Spleen (tissue), 11 donors: ENCODE measurements at regions not wholly inside any gene's neighbourhood (a gene's known extent, or its start where the extent isn't known, plus 50 kb on each side); places are given as distances from the start of the nearest gene placed in this dataset.

ENCODE experiments used
- DNase-seq: peaks from one replicate; pipeline ENCODE4 v3.0.0-alpha.2; 2020
- H3K27ac ChIP-seq, 8 donors: fragments of 200-600 bp; sonication (generic) in 7 of 8; 1 replicate in 4 of 8; 2 replicates in 4 of 8; pipeline versions ENCODE4 v1.5.0 to v1.8.0; 2016 to 2021; ENCODE audit warnings: inconsistent platforms in 4 of 8, mild to moderate bottlenecking in 4 of 8, moderate library complexity in 1 of 8
- H3K27me3 ChIP-seq, 7 donors: fragments of 200-600 bp; sonication (generic) in 6 of 7; replicated peaks in 1 of 7; 1 replicate in 4 of 7; 2 replicates in 3 of 7; pipeline versions ENCODE4 v1.5.0 to v1.8.0; 2016 to 2021; ENCODE audit warnings: inconsistent platforms in 3 of 7, mild to moderate bottlenecking in 1 of 7
- H3K36me3 ChIP-seq, 6 donors: fragments of 200-600 bp; sonication (generic) in 5 of 6; 1 replicate in 4 of 6; 2 replicates in 2 of 6; pipeline versions ENCODE4 v1.5.0 to v1.8.0; 2016 to 2021; ENCODE audit warnings: inconsistent platforms in 2 of 6
- H3K4me1 ChIP-seq, 6 donors: fragments of 200-600 bp; sonication (generic) in 5 of 6; 1 replicate in 3 of 6; 2 replicates in 3 of 6; pipeline versions ENCODE4 v1.5.0 to v1.8.0; 2016 to 2021; ENCODE audit warnings: inconsistent platforms in 3 of 6
- H3K4me3 ChIP-seq, 8 donors: fragments of 200-600 bp; sonication (generic) in 7 of 8; 1 replicate in 4 of 8; 2 replicates in 4 of 8; pipeline versions ENCODE4 v1.5.0 to v1.8.0; 2016 to 2021; ENCODE audit warnings: inconsistent platforms in 4 of 8, mild to moderate bottlenecking in 4 of 8, moderate library complexity in 2 of 8
- H3K9me3 ChIP-seq, 8 donors: fragments of 200-600 bp; sonication (generic) in 7 of 8; 1 replicate in 4 of 8; 2 replicates in 4 of 8; pipeline versions ENCODE4 v1.5.0 to v1.8.0; 2016 to 2021; ENCODE audit warnings: inconsistent platforms in 4 of 8
- POLR2A ChIP-seq, 3 donors: fragments of 450-650 bp; IDR thresholded peaks; one replicate each; pipeline ENCODE4 v1.5.1; 2017; ENCODE audit warnings: antibody characterized with exemption in 3 of 3, mild to moderate bottlenecking in 1 of 3
- POLR2AphosphoS5 ChIP-seq, 3 donors: sonication (generic); formaldehyde crosslinking; IDR thresholded peaks; one replicate each; pipeline ENCODE4 v1.5.1; 2017; ENCODE audit warnings: antibody characterized with exemption in 3 of 3
- WGBS, 5 donors: extraction: QIAGEN DNeasy Blood & Tissue Kit in 3 of 5; methylation state at CpG; one replicate each; pipeline versions ENCODE4 v1.1.5 to v1.1.7; 2013 to 2018; 5-methylcytosine and 5-hydroxymethylcytosine counted together
- intact Hi-C: fragments of 100-400 bp; cut with DNase I; formaldehyde crosslinking; loops from one replicate; pipeline ENCODE4 v1.15.0; 2023; ENCODE audit warnings: low total_unique reads
- TF ChIP-seq, protein P1 (sequence below), 11 experiments: fragments of 200-600 bp in 7 of 11; fragments of 450-650 bp in 4 of 11; sonication (generic) in 4 of 11; IDR thresholded peaks in 8 of 11; conservative IDR thresholded peaks in 3 of 11; 1 replicate in 7 of 11; 2 replicates in 4 of 11; pipeline versions ENCODE4 v1.4.0 to v1.8.0; 2016 to 2021; ENCODE audit warnings: antibody characterized with exemption in 11 of 11, inconsistent platforms in 4 of 11, mild to moderate bottlenecking in 1 of 11
- donor health status: healthy with polysubstance abuse.
- donor health status: DM: no; HTN: no; CAD: no; lungs with moderate emphysema.
- donor health status: DM: no; HTN: no; CAD: no.
- donor health status: Bipolar disorder and iron deficiency.
- donor health status: healthy.
- donor health status: DM: no; HTN: no; CAD: no.
- donor health status: DM: yes; HTN: yes; CAD: no.

DNA sequence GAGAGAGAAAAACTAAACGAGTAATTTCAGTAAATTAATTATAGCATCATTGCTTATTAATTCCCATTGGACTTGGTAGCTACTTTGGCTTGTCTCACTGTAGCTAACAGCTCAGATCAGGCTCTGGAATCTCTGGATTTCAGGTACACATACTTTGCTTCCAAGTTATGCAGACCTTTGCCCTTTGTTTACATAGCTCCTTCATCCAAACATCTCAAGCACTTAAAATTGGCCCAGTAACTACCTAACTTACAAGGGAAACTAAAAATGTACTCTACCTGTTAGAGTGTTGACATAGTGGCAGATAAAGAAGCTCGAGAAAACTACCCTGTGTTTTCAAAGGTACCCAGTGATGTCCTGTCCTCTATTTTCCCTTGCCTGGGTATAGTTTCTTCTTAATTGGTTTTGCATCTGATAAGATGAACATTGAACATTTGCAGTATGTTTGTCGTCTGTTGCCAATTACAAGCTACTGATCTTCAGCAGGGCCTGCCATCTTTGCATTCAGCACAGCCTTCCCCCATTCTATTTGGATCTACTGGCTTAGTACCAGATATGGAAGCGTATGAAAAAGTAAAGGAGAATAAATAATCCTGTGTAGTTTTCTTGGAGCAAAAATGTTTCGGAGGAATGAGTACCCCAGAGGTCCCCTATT is 601.5 kb upstream of the FANCL start:
- Histone ChIP-seq H3K9me3 (no peaks in the 10 kb centered on the region), H3K4me1 (no peaks in the 10 kb centered on the region), H3K27me3 (no peaks in the 10 kb centered on the region), H3K4me3 (no peak overlapping the region), H3K36me3 (no peaks in the 10 kb centered on the region), H3K27ac (no peak overlapping the region)
- intact Hi-C loops = no loop called here
- no peak for TF ChIP-seq POLR2A (IDR thresholded peaks at IDR 0.05)
- TF ChIP-seq, protein P1, sequence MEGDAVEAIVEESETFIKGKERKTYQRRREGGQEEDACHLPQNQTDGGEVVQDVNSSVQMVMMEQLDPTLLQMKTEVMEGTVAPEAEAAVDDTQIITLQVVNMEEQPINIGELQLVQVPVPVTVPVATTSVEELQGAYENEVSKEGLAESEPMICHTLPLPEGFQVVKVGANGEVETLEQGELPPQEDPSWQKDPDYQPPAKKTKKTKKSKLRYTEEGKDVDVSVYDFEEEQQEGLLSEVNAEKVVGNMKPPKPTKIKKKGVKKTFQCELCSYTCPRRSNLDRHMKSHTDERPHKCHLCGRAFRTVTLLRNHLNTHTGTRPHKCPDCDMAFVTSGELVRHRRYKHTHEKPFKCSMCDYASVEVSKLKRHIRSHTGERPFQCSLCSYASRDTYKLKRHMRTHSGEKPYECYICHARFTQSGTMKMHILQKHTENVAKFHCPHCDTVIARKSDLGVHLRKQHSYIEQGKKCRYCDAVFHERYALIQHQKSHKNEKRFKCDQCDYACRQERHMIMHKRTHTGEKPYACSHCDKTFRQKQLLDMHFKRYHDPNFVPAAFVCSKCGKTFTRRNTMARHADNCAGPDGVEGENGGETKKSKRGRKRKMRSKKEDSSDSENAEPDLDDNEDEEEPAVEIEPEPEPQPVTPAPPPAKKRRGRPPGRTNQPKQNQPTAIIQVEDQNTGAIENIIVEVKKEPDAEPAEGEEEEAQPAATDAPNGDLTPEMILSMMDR (IDR thresholded peaks at IDR 0.05 in 8 of 11, conservative IDR thresholded peaks at IDR 0.05 in 3 of 11) = no peak
- TF ChIP-seq POLR2AphosphoS5 (IDR thresholded peaks at IDR 0.05) = no peak
- DNase-seq = no peak
- WGBS, 5 donors = 73 to 89% (median 81%) methylated on average over 5 of the region's 5 CpGs

- TF ChIP-seq POLR2A (IDR thresholded peaks at IDR 0.05) (no peak), POLR2AphosphoS5 (IDR thresholded peaks at IDR 0.05) (no peak)
- TF ChIP-seq, protein P1 (IDR thresholded peaks at IDR 0.05 in 8 of 11, conservative IDR thresholded peaks at IDR 0.05 in 3 of 11) = no peak
- Histone ChIP-seq H3K36me3 (no peaks in the 10 kb centered on the region), H3K27me3 (no peaks in the 10 kb centered on the region), H3K4me3 (no peak overlapping the region), H3K4me1 (no peaks in the 10 kb centered on the region), H3K9me3 (peaks cover 0 to 27% (median 14%) of the 10 kb centered on the region in 8 donors), H3K27ac (no peak overlapping the region)
- intact Hi-C loops = no loop called here
- no peak for DNase-seq
- WGBS, 5 donors = 26 to 47% (median 31%) methylated on average over 3 of the region's 3 CpGs
Measured at GRCh38 chr2:58834404-58834803, 593.3 kb upstream of the FANCL start.

- Histone ChIP-seq H3K27me3 (no peaks in the 10 kb centered on the region), H3K9me3 (peaks cover 0 to 71% (median 57%) of the 10 kb centered on the region in 8 donors), H3K4me1 (no peaks in the 10 kb centered on the region), H3K27ac (no peak overlapping the region), H3K4me3 (no peak overlapping the region), H3K36me3 (no peaks in the 10 kb centered on the region)
- intact Hi-C loops = no loop called here
- WGBS, 5 donors = 89 to 100% (median 96%) methylated on average over 2 of the region's 2 CpGs
- DNase-seq = no peak
- TF ChIP-seq POLR2AphosphoS5 (IDR thresholded peaks at IDR 0.05) = no peak
- TF ChIP-seq, protein P1 (IDR thresholded peaks at IDR 0.05 in 8 of 11, conservative IDR thresholded peaks at IDR 0.05 in 3 of 11) = no peak
Measured at GRCh38 chr2:58826795-58827194, 585.7 kb upstream of the FANCL start.

GRCh38 chr2:58812771-58813344 is 571.7 kb upstream of the FANCL start:
- TF ChIP-seq, protein P1 (IDR thresholded peaks at IDR 0.05 in 8 of 11, conservative IDR thresholded peaks at IDR 0.05 in 3 of 11) = no peak
- TF ChIP-seq POLR2A (IDR thresholded peaks at IDR 0.05) (no peak), POLR2AphosphoS5 (IDR thresholded peaks at IDR 0.05) (no peak)

More at GRCh38 chr2:58812771-58813344, 571.7 kb upstream of the FANCL start:
- Histone ChIP-seq H3K9me3 (no peaks in the 10 kb centered on the region), H3K27ac (no peak overlapping the region), H3K27me3 (no peaks in the 10 kb centered on the region), H3K4me3 (no peak overlapping the region), H3K4me1 (no peaks in the 10 kb centered on the region), H3K36me3 (no peaks in the 10 kb centered on the region)
- WGBS, 5 donors = 60 to 73% (median 67%) methylated on average over 4 of the region's 4 CpGs
- DNase-seq = no peak
- intact Hi-C loops = no loop called here
